HuH-7 (cell line): ENCODE measurements at regions not wholly inside any gene's neighbourhood (a gene's known extent, or its start where the extent isn't known, plus 50 kb on each side); places are given as distances from the start of the nearest gene placed in this dataset.

ENCODE experiments used
- DNase-seq: peaks from one replicate; pipeline ENCODE4 v3.0.0; 2011; ENCODE audit warnings: low spot score

DNA sequence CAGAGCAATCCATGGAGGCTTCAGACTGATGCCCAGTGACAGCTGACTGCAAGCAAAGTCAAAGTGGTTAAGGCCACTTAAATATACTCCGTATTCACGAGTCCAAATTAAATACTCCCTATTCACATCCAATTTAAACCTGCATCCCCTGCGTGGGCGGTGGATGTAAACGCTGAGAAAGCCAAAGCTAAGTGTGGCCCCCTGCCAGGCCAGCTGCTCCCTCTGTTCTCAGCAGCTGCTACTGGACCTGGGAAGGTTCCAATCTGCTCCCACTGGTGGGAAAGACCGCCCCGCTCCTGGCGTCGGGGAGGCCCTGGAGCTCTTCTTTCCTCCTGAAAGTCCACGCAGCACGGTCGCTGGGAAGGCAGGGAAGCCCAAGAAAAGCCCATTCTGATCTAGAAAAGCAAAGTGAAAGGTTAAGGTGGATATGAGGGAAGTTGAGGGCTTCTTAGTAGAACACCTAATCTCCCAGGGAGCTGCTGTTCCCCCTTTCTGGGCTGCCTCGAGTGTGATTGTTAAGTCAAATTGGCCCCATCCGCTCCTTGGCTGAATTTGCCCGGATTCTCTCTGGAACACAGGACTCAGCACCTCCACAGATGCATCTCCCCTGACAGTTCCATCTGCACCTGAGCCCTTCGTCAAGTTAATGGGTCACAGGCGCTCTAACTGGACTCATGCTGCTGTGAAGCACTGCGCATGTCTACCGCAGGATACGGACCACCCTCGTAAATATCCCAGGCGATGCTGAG, 205.5 kb downstream of the USP12 start:
- no peak for DNase-seq

- DNase-seq: no peak
Measured at GRCh38 chr13:26964278-26965250, 204.0 kb upstream of the GPR12 start.

- DNase-seq: no peak
Measured at GRCh38 chr13:26962671-26963070, 202.1 kb upstream of the GPR12 start.

GRCh38 chr13:26961890-26962615, 201.5 kb upstream of the GPR12 start:
- DNase-seq: peak; percentile 63

- no peak for DNase-seq
Measured at GRCh38 chr13:26957182-26957581, 196.6 kb upstream of the GPR12 start.

DNA sequence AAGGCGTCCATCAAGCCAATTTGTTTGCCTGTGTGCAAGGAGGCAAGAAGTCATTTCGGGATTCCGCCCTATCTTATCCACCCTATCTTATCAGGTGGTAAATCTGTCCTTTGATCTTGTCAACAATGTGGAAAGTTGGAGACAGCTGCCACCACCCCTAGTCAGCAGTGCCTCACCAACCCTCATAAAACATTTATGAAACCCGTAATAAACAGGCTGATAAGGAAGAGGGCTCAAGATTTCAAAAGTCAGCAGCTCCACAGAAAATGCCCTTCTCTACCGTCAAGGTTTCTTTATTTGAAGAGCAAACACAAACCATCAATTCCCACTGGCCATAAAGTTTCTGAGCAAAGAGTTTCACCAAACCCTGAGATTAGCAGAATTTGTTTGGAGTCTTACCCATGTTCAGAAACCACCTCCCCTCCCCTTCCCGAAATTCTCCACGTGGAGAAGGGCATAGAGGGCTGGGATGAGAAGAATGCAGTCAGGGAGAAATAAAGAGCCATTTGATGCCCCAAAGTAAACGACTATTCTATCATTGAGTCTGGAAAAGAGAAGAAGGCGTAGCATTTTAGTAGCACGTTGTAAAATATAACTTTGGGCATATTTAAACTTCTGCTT, 196.0 kb upstream of the GPR12 start:
- DNase-seq: no peak

DNA sequence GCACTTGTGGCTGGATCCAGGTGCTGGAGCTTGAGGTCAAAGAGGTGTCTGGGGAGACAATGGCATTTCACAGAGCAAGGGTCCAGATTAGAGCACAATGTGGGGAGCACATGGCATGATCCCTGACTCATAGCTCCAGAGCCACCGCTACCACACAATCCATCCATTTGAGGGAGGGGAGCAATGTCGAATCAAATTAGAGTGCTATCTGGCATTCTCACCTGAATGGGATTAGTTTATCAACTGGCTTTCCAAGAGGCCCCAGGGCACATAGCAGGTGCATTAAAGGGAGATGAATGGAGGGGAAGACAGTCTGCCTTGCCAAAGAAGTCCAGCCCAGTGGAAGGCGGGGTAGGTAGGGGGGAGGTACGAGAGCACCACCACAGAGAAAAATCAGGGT, 194.4 kb upstream of the GPR12 start:
- no peak for DNase-seq

DNA sequence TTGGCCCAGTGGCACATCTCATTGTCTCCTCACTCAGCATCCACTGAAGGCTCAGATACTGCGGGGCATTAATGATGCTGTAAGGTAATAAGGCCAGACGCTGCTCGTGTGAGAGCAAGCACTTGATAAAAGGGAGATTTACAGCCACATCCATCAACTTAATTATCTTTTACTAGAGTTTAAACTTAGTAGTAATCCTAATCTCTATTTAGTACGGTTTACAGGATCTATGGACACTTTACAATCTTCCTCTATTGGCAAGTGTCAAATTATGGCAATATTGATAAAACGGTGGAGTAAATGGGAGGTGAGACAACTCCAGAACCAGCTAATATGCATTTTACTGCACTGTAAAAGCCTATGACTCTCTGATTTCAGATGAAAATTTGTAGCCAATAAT, 192.7 kb upstream of the GPR12 start:
- DNase-seq: no peak

DNA sequence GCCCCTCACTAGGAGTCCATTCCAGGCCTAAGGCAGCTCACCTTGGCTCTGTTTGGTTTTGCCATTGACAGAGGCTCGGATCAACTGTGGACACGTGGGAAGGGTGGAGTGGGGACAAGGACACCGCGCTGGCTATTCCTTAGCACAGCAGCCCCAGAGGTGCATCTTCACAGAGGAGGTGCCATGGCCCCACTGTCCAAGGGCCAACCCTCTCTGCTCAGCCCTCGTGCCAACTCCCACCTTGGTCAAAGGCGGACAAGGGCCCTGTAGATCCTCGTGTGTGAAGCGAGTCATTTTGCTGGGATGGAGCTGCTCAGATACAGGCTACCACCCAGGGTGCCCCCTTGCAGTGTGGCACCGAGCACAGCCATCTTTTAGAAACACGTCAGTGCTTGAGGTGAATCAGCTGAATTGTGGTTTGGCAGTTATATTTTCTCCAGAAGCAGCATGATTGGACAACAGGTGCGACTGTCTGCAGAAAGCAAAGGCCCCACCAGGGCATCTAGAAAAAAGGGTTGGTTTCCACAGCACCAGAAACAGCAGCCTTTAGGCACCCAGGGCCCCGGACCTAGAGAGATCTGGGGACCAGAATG, 192.1 kb upstream of the GPR12 start:
- DNase-seq: no peak

DNA sequence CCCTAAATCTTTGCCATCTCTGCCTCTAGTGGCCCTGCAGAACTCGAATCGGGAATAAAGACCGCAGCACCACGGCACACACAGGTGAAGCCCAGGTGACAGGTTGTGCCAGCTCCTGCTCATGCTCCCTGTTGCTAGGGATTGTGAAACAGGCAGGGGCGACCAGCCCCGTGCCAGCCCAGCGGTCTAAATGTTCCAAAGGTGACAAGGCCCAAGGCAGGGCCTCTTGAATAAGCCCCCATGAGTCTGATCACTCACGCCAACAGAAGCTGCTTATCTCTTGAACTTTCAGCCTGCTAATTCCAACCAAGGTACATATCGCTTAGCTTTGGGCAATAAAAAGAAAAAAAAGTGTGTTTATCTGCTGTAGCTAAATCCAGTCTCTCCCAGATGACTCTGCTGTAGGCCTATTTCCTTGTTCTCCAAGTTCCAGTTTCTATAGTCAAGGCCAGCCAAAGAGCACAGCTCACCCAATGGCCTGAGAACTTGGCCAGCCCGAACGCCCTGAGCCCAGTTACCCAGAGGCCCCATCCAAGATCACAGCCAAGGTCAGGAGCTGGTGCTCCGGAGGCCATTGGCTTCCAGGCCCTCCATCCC, 191.1 kb upstream of the GPR12 start:
- peak; percentile 39 for DNase-seq

DNA sequence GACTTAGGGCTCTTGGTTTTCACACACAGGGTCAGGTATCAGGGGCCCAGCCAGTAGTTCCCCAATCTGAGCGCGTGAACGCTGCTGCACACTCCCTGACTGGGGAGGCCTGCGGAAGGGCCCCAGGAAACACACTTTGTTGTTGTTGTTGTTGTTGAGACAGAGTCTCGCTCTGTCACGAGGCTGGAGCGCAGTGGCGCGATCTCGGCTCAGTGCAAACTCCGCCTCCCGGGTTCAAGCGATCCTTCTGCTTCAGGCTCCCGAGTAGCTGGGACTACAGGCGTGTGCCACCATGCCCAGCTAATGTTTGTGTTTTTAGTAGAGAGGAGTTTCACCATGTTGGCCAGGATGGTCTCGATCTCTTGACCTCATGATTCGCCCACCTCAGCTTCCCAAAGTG, 190.4 kb upstream of the GPR12 start:
- DNase-seq: no peak

GRCh38 chr13:26950546-26950945, 190.0 kb upstream of the GPR12 start:
- no peak for DNase-seq

- no peak for DNase-seq
Measured at GRCh38 chr13:26949701-26950502, 189.3 kb upstream of the GPR12 start.

DNA sequence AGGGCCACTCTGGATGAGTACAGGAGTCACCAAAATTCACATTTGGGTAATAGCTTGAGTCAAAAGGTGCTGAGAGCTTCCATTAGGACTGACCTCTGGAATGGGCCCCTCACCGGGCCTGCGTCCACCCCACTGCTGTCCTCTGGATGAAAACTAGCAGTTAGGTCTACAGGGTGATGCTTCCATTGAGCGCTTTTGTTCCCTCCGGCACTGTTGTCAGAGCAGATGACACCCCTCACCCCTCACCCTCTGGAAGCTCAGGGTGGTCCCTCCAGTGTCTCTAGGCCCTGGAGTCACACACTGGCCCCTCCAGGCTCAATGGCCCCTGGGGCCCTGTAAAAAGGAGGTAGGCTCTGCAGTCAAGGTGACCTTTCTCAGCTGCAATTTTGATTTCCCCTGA, 187.8 kb upstream of the GPR12 start:
- DNase-seq: no peak

DNA sequence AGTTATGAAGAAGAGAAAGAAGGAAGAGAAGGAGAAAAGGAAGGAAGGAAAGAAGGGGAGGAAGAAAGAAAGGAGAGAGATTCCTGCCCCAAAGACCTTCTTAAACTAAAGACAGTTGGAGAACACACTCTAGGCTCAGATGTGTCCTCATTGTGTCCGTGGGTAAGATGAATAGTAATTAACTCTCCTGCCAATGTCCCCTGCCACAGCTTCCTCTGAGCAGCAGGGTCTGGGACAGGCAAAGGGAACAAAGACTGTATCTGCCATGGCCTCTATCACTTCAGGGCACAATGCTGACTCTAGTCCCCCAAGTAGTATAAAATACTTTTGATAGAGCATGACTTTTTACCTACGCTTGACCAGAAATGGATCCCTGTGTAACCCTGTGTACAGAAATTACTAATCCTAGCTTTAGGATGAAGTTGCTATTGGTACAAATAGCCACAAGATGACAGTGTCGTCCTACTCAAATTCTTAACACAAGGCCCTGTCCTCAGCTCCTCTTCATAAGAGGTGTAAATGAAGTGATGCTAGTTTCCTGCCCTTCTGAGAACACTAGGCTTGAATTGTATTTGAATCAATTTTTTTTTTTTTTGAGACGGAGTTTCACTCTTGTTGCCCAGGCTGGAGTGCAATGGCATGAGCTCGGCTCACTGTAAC, 186.2 kb upstream of the GPR12 start:
- DNase-seq: peak; percentile 53

- no peak for DNase-seq
Measured at GRCh38 chr13:26943748-26944147, 183.2 kb upstream of the GPR12 start.

- DNase-seq: no peak
Measured at GRCh38 chr13:26942184-26942583, 181.6 kb upstream of the GPR12 start.

DNA sequence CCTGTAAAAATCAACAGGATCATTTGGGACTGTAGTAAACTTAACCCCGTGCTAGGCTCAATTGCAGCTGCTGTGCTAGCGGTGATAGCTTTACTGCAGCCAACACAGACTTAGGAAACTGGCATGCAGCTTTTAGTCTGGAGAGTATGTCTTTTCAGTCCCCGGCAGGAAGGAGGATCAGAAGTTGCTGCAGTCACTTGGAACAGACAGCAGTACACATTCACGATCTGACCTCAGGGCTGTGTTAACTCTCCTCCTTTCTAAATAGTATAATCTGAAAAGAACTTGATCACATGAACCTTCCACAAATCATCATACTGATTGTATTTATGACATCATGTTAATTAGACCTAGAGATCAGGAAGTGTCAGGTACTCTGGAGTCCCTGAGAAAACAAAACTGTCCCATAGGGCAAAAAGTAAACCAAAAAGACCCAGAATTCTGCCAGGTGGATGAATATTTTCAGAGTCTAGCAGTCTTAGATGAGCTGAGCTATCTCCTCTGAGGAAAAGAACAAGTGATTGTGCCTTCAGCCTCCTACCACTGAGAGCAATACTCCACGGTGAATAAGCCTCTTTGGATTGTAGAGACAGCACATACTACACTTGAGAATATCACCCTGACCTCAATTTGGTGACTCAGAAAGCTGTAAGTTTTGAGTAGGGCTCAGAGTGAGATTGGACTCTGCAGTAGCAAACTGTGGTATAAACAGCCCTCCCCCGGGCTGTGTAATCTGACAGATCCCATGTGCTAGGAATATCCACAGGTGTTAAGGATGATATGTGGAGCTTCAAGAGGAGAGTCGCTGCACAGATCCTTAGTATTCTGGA, 181.0 kb upstream of the GPR12 start:
- no peak for DNase-seq

- no peak for DNase-seq
Measured at GRCh38 chr13:26934096-26934495, 173.5 kb upstream of the GPR12 start.
